ENCODE measurements at regions not wholly inside any gene's neighbourhood (a gene's known extent, or its start where the extent isn't known, plus 50 kb on each side); places are given as distances from the start of the nearest gene placed in this dataset.

- H3K36me3 ChIP-seq (replicated peaks; ENCODE audit: insufficient read depth, low read length) = no peaks in the 10 kb centered on the region
- no peak overlapping the region for H3K4me3 ChIP-seq (ENCODE audit: low read length)
- H3K9me3 ChIP-seq (replicated peaks; ENCODE audit: insufficient read depth, low read length) = no peaks in the 10 kb centered on the region
- H3F3A ChIP-seq (ENCODE audit: insufficient read depth, low read length) = no peaks in the 10 kb centered on the region
- H4K20me1 ChIP-seq (ENCODE audit: insufficient read depth, low read length) = no peaks in the 10 kb centered on the region
- no peak overlapping the region for H3K4me2 ChIP-seq (ENCODE audit: low read depth, low read length)
- TF ChIP-seq EZH2phosphoT487 (IDR thresholded peaks at IDR 0.05; ENCODE audit: low read length) = no peak
- TF ChIP-seq EZH2 (optimal IDR thresholded peaks at IDR 0.05; ENCODE audit: low read depth, low read length) = no peak
- no peak for TF ChIP-seq CTCF (IDR thresholded peaks at IDR 0.05; ENCODE audit: low read length)
- no peaks in the 10 kb centered on the region for H3K79me2 ChIP-seq (ENCODE audit: low read length)
- no peak for DNase-seq
- no peaks in the 10 kb centered on the region for H3K27me3 ChIP-seq (replicated peaks; ENCODE audit: insufficient read depth, low read length)
- no peak overlapping the region for H3K9ac ChIP-seq (ENCODE audit: low read length)
- H3K4me1 ChIP-seq (ENCODE audit: low read length) = no peaks in the 10 kb centered on the region
- no peak overlapping the region for H2AFZ ChIP-seq (ENCODE audit: low read length)
- H3K27ac ChIP-seq (ENCODE audit: low read length) = no peak overlapping the region
- H3K9me2 ChIP-seq (replicated peaks; ENCODE audit: insufficient read depth, low read length) = no peaks in the 10 kb centered on the region
Measured at GRCh38 chr2:2769481-2770431, 438.7 kb upstream of the MYT1L start.

- Histone ChIP-seq H3K4me2 (ENCODE audit: low read depth, low read length) (no peak overlapping the region), H3F3A (ENCODE audit: insufficient read depth, low read length) (no peaks in the 10 kb centered on the region)
- TF ChIP-seq CTCF (IDR thresholded peaks at IDR 0.05; ENCODE audit: low read length) (no peak), EZH2 (optimal IDR thresholded peaks at IDR 0.05; ENCODE audit: low read depth, low read length) (no peak)
Measured at GRCh38 chr2:2768476-2768875, 437.4 kb upstream of the MYT1L start.

GRCh38 chr2:2767837-2768236, 436.8 kb upstream of the MYT1L start:
- H3K9ac ChIP-seq (ENCODE audit: low read length) = no peak overlapping the region
- H3K27me3 ChIP-seq (replicated peaks; ENCODE audit: insufficient read depth, low read length) = no peaks in the 10 kb centered on the region
- no peaks in the 10 kb centered on the region for H3K36me3 ChIP-seq (replicated peaks; ENCODE audit: insufficient read depth, low read length)
- H4K20me1 ChIP-seq (ENCODE audit: insufficient read depth, low read length) = no peaks in the 10 kb centered on the region
- H3K9me2 ChIP-seq (replicated peaks; ENCODE audit: insufficient read depth, low read length) = no peaks in the 10 kb centered on the region
- no peak overlapping the region for H3K4me2 ChIP-seq (ENCODE audit: low read depth, low read length)
- H3K27ac ChIP-seq (ENCODE audit: low read length) = no peak overlapping the region
- H3K4me3 ChIP-seq (ENCODE audit: low read length) = no peak overlapping the region
- no peak for DNase-seq
- H3K4me1 ChIP-seq (ENCODE audit: low read length) = no peaks in the 10 kb centered on the region
- TF ChIP-seq EZH2 (optimal IDR thresholded peaks at IDR 0.05; ENCODE audit: low read depth, low read length) (no peak), CTCF (IDR thresholded peaks at IDR 0.05; ENCODE audit: low read length) (no peak), EZH2phosphoT487 (IDR thresholded peaks at IDR 0.05; ENCODE audit: low read length) (no peak)
- H3F3A ChIP-seq (ENCODE audit: insufficient read depth, low read length) = no peaks in the 10 kb centered on the region
- no peak overlapping the region for H2AFZ ChIP-seq (ENCODE audit: low read length)
- no peaks in the 10 kb centered on the region for H3K79me2 ChIP-seq (ENCODE audit: low read length)
- no peaks in the 10 kb centered on the region for H3K9me3 ChIP-seq (replicated peaks; ENCODE audit: insufficient read depth, low read length)

More at GRCh38 chr2:2768476-2768875, 437.4 kb upstream of the MYT1L start:
- Histone ChIP-seq H3K4me3 (ENCODE audit: low read length) (no peak overlapping the region), H3K36me3 (replicated peaks; ENCODE audit: insufficient read depth, low read length) (no peaks in the 10 kb centered on the region), H4K20me1 (ENCODE audit: insufficient read depth, low read length) (no peaks in the 10 kb centered on the region), H3K9me3 (replicated peaks; ENCODE audit: insufficient read depth, low read length) (no peaks in the 10 kb centered on the region), H3K27me3 (replicated peaks; ENCODE audit: insufficient read depth, low read length) (no peaks in the 10 kb centered on the region), H3K27ac (ENCODE audit: low read length) (no peak overlapping the region), H2AFZ (ENCODE audit: low read length) (no peak overlapping the region), H3K9me2 (replicated peaks; ENCODE audit: insufficient read depth, low read length) (no peaks in the 10 kb centered on the region), H3K79me2 (ENCODE audit: low read length) (no peaks in the 10 kb centered on the region), H3K4me1 (ENCODE audit: low read length) (no peaks in the 10 kb centered on the region), H3K9ac (ENCODE audit: low read length) (no peak overlapping the region)
- DNase-seq = no peak

All from MM.1S (cell line).